Cardiac muscle cell (in vitro differentiated cells and primary cell): ENCODE measurements at regions not wholly inside any gene's neighbourhood (a gene's known extent, or its start where the extent isn't known, plus 50 kb on each side); places are given as distances from the start of the nearest gene placed in this dataset.
A peak's percentile ranks its signal among the peaks of the same experiment; 100 is the strongest.
"Not testable (repeated sequence)": the region's sequence is repeated elsewhere in the genome, so short reads cannot be mapped to it uniquely, and the experiment has no call there.

ENCODE experiments used
- DNase-seq, 2 donors: peaks; one replicate each; pipeline versions ENCODE4 v3.0.0 to v3.0.0-alpha.2; 2010 to 2017; ENCODE audit warnings: low read depth in 1 of 2, low spot score in 1 of 2
- H3K27ac ChIP-seq: fragments of 200-600 bp; sonication (generic); 2 replicates; pipeline ENCODE4 v1.5.1; 2016
- H3K27me3 ChIP-seq: fragments of 200-600 bp; sonication (generic); 2 replicates; pipeline ENCODE4 v1.6.0; 2016; ENCODE audit warnings: control low read depth
- H3K36me3 ChIP-seq: fragments of 200-600 bp; sonication (generic); 2 replicates; pipeline ENCODE4 v1.5.1; 2016; ENCODE audit warnings: control low read depth
- H3K4me1 ChIP-seq: fragments of 200-600 bp; sonication (generic); 2 replicates; pipeline ENCODE4 v1.8.1; 2017; ENCODE audit warnings: low read depth, mild to moderate bottlenecking, mixed run types
- H3K4me3 ChIP-seq: fragments of 200-600 bp; sonication (generic); 2 replicates; pipeline ENCODE4 v1.5.1; 2016; ENCODE audit warnings: mild to moderate bottlenecking
- H3K9me3 ChIP-seq: fragments of 200-600 bp; sonication (generic); 2 replicates; pipeline ENCODE4 v1.5.1; 2017; ENCODE audit warnings: low read depth, mild to moderate bottlenecking, control low read depth
- TF ChIP-seq, protein P1 (sequence below): IDR thresholded peaks from 2 replicates; pipeline ENCODE4 v1.5.1; 2012; ENCODE audit warnings: low read depth, mild to moderate bottlenecking, low read length

DNA sequence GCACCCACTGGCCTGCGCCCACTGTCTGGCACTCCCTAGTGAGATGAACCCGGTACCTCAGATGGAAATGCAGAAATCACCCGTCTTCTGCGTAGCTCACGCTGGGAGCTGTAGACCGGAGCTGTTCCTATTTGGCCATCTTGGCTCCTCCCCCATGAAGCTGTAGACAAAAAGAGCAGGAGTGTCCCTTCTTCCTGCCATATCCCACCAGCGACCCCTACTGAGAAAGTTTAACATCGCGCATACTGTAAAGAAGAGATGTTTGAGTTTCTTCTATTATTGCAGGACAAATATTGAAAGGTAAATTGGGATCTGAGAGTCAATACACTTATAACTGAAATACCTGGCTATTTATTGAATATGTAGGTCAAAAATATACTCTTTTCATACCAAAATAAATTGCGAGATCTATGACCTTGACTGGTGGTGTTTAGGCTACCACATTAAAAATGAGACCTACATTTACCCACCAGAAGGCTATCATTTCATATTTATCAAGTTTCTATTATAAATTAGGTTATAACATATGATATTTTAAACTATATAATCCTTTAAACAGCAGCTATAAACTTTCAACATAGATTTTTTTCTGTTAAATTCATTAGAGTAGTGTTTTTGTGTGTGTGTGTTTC is 586.3 kb downstream of the HTR1B start:
- TF ChIP-seq, protein P1, sequence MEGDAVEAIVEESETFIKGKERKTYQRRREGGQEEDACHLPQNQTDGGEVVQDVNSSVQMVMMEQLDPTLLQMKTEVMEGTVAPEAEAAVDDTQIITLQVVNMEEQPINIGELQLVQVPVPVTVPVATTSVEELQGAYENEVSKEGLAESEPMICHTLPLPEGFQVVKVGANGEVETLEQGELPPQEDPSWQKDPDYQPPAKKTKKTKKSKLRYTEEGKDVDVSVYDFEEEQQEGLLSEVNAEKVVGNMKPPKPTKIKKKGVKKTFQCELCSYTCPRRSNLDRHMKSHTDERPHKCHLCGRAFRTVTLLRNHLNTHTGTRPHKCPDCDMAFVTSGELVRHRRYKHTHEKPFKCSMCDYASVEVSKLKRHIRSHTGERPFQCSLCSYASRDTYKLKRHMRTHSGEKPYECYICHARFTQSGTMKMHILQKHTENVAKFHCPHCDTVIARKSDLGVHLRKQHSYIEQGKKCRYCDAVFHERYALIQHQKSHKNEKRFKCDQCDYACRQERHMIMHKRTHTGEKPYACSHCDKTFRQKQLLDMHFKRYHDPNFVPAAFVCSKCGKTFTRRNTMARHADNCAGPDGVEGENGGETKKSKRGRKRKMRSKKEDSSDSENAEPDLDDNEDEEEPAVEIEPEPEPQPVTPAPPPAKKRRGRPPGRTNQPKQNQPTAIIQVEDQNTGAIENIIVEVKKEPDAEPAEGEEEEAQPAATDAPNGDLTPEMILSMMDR = peak; percentile 51
- peak; percentile 85 to 87 for DNase-seq
- H3K27ac ChIP-seq = no peak overlapping the region
- no peaks in the 10 kb centered on the region for H3K9me3 ChIP-seq
- H3K27me3 ChIP-seq = no peaks in the 10 kb centered on the region
- no peaks in the 10 kb centered on the region for H3K36me3 ChIP-seq
- H3K4me3 ChIP-seq = peak overlapping the region; percentile 22
- no peaks in the 10 kb centered on the region for H3K4me1 ChIP-seq

DNA sequence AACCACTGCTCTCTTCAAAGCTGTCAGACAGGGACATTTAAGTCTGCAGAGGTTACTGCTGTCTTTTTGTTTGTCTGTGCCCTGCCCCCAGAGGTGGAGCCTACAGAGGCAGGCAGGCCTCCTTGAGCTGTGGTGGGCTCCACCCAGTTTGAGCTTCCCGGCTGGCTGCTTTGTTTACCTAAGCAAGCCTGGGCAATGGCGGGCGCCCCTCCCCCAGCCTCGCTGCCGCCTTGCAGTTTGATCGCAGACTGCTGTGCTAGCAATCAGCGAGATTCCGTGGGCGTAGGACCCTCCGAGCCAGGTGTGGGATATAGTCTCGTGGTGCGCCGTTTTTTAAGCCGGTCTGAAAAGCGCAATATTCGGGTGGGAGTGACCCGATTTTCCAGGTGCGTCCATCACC is 586.9 kb downstream of the HTR1B start:
- not testable (repeated sequence) for H3K36me3 ChIP-seq, H3K4me1 ChIP-seq, H3K27me3 ChIP-seq, H3K27ac ChIP-seq, H3K9me3 ChIP-seq, DNase-seq
- H3K4me3 ChIP-seq = peak overlapping the region; percentile 22

DNA sequence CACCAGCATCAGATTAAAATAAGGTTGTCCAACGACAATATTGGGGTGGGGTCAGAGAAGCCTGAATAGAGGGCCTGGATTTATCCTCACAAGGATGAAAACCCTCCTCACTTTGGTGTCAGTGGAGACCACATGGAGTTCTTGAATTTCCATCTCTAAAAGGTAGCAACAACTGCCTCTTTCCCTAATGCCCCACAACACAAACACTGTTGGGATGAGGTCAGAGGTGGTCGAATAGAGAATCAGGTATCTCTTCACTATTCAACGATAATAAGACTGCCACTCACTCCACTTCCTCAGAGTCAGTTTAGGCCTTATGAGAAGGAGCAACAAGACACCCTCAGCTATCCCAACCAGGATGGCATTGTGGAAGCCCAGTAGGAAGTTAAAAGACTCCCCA is 596.1 kb downstream of the HTR1B start:
- no peak overlapping the region for H3K27ac ChIP-seq

DNA sequence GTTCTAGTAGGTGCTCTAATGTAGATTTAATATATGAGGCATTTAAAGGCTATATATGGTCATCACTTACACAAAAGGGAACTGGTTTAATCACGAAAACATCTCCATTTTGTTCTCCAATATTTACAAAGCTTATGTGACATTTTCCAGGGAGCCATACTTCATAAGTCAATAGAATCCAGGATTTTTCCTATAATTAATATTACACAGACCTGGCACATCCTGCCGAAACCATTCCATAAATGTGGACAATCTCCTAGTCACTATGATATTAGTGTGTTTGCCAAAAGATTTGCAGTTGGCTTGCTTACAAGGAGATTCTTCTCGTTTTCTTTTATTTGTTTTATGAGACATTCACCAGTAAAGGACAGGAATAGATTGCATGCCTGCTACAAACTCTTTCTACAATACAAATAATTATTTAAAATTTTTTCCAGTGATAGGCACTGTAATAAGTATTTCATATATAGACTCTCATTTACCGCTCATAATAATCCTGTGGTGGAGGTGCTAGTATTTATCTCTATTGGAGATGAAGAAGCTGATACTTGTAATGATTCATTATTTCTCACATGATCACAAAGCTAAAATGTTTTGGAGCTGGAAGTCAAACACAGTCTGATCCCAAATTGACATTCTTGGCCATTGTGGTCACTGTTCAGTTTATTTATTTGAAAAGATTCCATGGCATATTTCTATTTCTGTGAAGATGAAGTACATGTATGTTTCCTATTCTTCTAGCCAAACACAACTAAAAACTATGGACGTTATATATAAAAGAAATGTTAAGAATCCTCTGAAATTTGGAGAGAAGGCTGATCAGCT is 597.0 kb downstream of the HTR1B start:
- H3K4me3 ChIP-seq = no peak overlapping the region
- no peak overlapping the region for H3K27ac ChIP-seq
- TF ChIP-seq, protein P1 = no peak
- no peak for DNase-seq
- H3K36me3 ChIP-seq = no peaks in the 10 kb centered on the region
- H3K4me1 ChIP-seq = no peaks in the 10 kb centered on the region
- H3K9me3 ChIP-seq = no peaks in the 10 kb centered on the region
- no peaks in the 10 kb centered on the region for H3K27me3 ChIP-seq

More for the DNA sequence above, 596.1 kb downstream of the HTR1B start:
- no peak overlapping the region for H3K4me3 ChIP-seq
- H3K36me3 ChIP-seq = no peaks in the 10 kb centered on the region
- TF ChIP-seq, protein P1 = no peak
- no peaks in the 10 kb centered on the region for H3K27me3 ChIP-seq
- H3K4me1 ChIP-seq = no peaks in the 10 kb centered on the region
- DNase-seq = no peak
- H3K9me3 ChIP-seq = no peaks in the 10 kb centered on the region

DNA sequence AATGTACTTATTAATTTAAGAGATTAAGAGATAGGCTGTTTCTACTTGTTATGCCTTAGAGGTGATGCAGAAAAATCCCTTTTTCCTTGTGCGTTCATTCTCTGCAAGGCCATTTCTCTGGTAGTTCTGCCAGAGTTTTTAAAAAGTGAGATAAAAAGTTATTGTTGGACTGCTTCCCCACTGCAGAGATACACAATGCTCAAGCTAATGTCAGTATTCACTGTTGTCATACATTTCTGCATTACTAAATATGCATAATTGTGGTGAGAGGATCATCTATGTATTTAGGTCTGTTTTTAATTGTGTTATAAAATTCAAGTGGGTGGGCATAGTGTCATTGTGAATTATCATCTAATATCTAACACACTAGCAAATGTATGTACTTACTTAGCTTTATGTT is 600.4 kb downstream of the HTR1B start:
- H3K9me3 ChIP-seq = no peaks in the 10 kb centered on the region
- no peaks in the 10 kb centered on the region for H3K4me1 ChIP-seq
- H3K36me3 ChIP-seq = no peaks in the 10 kb centered on the region
- H3K27me3 ChIP-seq = no peaks in the 10 kb centered on the region
- H3K27ac ChIP-seq = no peak overlapping the region
- TF ChIP-seq, protein P1 = no peak
- no peak overlapping the region for H3K4me3 ChIP-seq
- DNase-seq = peak in 1 of 2 donors; percentile 42

DNA sequence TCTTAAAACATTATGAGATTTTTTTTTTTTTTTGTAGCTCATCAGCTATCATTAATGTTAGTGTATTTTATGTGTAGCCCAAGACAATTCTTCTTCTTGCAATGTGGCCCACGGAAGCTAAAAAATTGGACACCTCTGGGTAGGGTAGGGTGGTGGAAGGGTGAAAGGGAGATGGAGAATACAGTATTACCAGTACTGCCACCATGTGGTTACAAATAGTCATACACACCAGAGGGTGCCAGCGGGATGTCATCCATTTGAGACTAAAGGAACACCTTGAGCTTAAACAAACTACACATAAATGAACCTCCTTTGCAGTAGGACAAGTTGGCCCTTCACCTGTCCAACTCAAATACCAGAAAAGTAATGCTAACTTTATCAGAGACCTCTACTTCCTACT is 601.9 kb downstream of the HTR1B start:
- Histone ChIP-seq H3K4me1 (no peaks in the 10 kb centered on the region), H3K36me3 (no peaks in the 10 kb centered on the region), H3K4me3 (no peak overlapping the region), H3K9me3 (no peaks in the 10 kb centered on the region), H3K27me3 (no peaks in the 10 kb centered on the region), H3K27ac (no peak overlapping the region)
- DNase-seq = peak; percentile 28 to 48
- TF ChIP-seq, protein P1 = peak; percentile 38
